Liver (tissue), 8 donors: ENCODE measurements at regions not wholly inside any gene's neighbourhood (a gene's known extent, or its start where the extent isn't known, plus 50 kb on each side); places are given as distances from the start of the nearest gene placed in this dataset.

Experiments used
- DNase-seq: peaks from one replicate; pipeline ENCODE4 v3.0.0-alpha.2; 2017; ENCODE audit warnings: low spot score
- H3K27ac ChIP-seq, 2 donors: one replicate each; pipeline ENCODE4 v1.7.0; 2013; ENCODE audit warnings: inconsistent platforms in 2 of 2, low read length in 2 of 2, control low read depth in 1 of 2, low read depth in 1 of 2, mild to moderate bottlenecking in 1 of 2
- H3K27me3 ChIP-seq, 4 donors: one replicate each; pipeline versions ENCODE4 v1.6.1 to v1.7.0; 2013; ENCODE audit warnings: low read length in 3 of 4, inconsistent platforms in 1 of 4, mild to moderate bottlenecking in 1 of 4, moderate library complexity in 1 of 4; ENCODE audit not compliant: control insufficient read depth in 4 of 4, insufficient read depth in 4 of 4
- H3K36me3 ChIP-seq, 4 donors: one replicate each; pipeline versions ENCODE4 v1.6.1 to v1.7.0; 2013; ENCODE audit warnings: low read length in 3 of 4, mild to moderate bottlenecking in 3 of 4, low read depth in 1 of 4, moderate library complexity in 1 of 4; ENCODE audit not compliant: control insufficient read depth in 4 of 4, insufficient read depth in 3 of 4
- H3K4me1 ChIP-seq, 4 donors: one replicate each; pipeline versions ENCODE4 v1.6.1 to v1.7.0; 2013; ENCODE audit warnings: low read length in 3 of 4, mild to moderate bottlenecking in 3 of 4, moderate library complexity in 1 of 4; ENCODE audit not compliant: control insufficient read depth in 4 of 4, insufficient read depth in 4 of 4
- H3K4me3 ChIP-seq, 3 donors: one replicate each; pipeline versions ENCODE4 v1.6.1 to v1.7.0; 2013; ENCODE audit warnings: low read length in 3 of 3, control low read depth in 1 of 3, low read depth in 1 of 3, mild to moderate bottlenecking in 1 of 3
- H3K9ac ChIP-seq, 2 donors: one replicate each; pipeline ENCODE4 v1.7.0; 2013; ENCODE audit warnings: low read length in 2 of 2, mild to moderate bottlenecking in 2 of 2, moderate library complexity in 2 of 2, control low read depth in 1 of 2, low read depth in 1 of 2
- H3K9me3 ChIP-seq, 4 donors: one replicate each; pipeline versions ENCODE4 v1.6.1 to v1.7.0; 2013; ENCODE audit warnings: low read length in 3 of 4; ENCODE audit not compliant: control insufficient read depth in 4 of 4
- ATF3 ChIP-seq: IDR thresholded peaks from 2 replicates; pipeline ENCODE4 v1.6.1; 2016; ENCODE audit warnings: antibody characterized with exemption
- EGR1 ChIP-seq, 2 donors: IDR thresholded peaks; 2 replicates each; pipeline ENCODE4 v1.6.1; 2016 to 2018; ENCODE audit warnings: antibody characterized with exemption in 2 of 2, low read depth in 2 of 2
- FOXA1 ChIP-seq: IDR thresholded peaks from 2 replicates; pipeline ENCODE4 v1.6.1; 2016; ENCODE audit warnings: antibody characterized with exemption
- FOXA2 ChIP-seq: IDR thresholded peaks from 2 replicates; pipeline ENCODE4 v1.6.1; 2016; ENCODE audit warnings: antibody characterized with exemption
- HNF4A ChIP-seq, 2 donors: conservative IDR thresholded peaks; 2 replicates each; pipeline ENCODE4 v1.6.1; 2016; ENCODE audit warnings: antibody characterized with exemption in 2 of 2, mild to moderate bottlenecking in 2 of 2
- HNF4G ChIP-seq: IDR thresholded peaks from 2 replicates; pipeline ENCODE4 v1.6.1; 2016; ENCODE audit warnings: antibody characterized with exemption
- JUND ChIP-seq, 2 donors: IDR thresholded peaks; 2 replicates each; pipeline ENCODE4 v1.6.1; 2016; ENCODE audit warnings: antibody characterized with exemption in 2 of 2
- MAX ChIP-seq: IDR thresholded peaks from 2 replicates; pipeline ENCODE4 v1.6.1; 2016; ENCODE audit warnings: antibody characterized with exemption
- NR2F2 ChIP-seq: IDR thresholded peaks from 2 replicates; pipeline ENCODE4 v1.6.1; 2016; ENCODE audit warnings: antibody characterized with exemption
- RAD21 ChIP-seq, 2 donors: IDR thresholded peaks; 2 replicates each; pipeline ENCODE4 v1.6.1; 2016; ENCODE audit warnings: antibody characterized with exemption in 2 of 2, mild to moderate bottlenecking in 2 of 2
- REST ChIP-seq: IDR thresholded peaks from 2 replicates; pipeline ENCODE4 v1.6.1; 2016; ENCODE audit warnings: antibody characterized with exemption, mild to moderate bottlenecking
- TAF1 ChIP-seq: conservative IDR thresholded peaks from 2 replicates; pipeline ENCODE4 v1.6.1; 2016; ENCODE audit warnings: antibody characterized with exemption, mild to moderate bottlenecking
- YY1 ChIP-seq: IDR thresholded peaks from 2 replicates; pipeline ENCODE4 v1.6.1; 2016; ENCODE audit warnings: antibody characterized with exemption, mild to moderate bottlenecking
- WGBS: extraction: QIAGEN DNeasy Blood & Tissue Kit; methylation state at CpG from one replicate; pipeline ENCODE4 v1.1.7; 2013; 5-methylcytosine and 5-hydroxymethylcytosine counted together
- TF ChIP-seq, protein P1 (sequence below): fragments of 150-350 bp; IDR thresholded peaks from 2 replicates; pipeline ENCODE4 v1.5.1; 2017; ENCODE audit warnings: improper control_type of control experiment, low read depth, low read length; ENCODE audit not compliant: missing input control
- donor health status: healthy.
- donor health status: healthy.
- donor health status: healthy.
- donor health status: healthy.
- donor health status: healthy.

DNA sequence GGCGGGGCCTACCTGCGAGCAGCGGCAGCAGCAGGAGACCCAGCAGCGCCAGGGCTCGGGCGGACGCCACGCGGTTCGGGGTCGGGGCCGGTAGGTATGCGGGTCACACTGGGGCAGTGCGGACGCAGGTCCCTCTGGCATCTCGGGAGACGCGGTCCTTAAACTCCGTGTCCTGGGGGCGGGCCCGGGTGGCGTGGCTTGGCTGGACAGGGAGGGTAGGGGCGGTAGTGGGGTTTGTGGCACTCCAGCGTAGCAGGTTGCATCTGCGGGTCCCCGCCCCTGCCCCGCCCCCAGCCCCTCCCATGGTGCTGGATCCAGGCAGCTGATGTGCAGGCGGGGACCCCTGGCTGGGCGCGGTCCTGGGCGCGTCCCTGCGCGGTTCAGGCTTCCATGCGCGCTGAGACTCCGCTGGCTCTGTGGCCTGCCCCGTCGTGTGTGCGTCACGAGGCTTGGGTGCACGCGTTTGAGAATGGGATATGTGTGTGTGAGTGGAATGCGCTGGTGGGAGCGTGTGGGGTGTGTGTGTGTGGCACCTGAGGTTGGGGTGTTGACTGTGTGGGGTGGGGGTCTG is 96.1 kb downstream of the WTIP start:
- Histone ChIP-seq H3K27me3 (no peaks in the 10 kb centered on the region), H3K36me3 (no peaks in the 10 kb centered on the region), H3K9me3 (peaks cover 0 to 4% (median under 1%) of the 10 kb centered on the region in 4 donors), H3K4me1 (no peaks in the 10 kb centered on the region), H3K27ac (no peak overlapping the region), H3K9ac (no peak overlapping the region), H3K4me3 (no peak overlapping the region)
- peak; percentile 30 for DNase-seq
- WGBS: 19% methylated on average over 45 of the region's 45 CpGs
- TF ChIP-seq RAD21 (IDR thresholded peaks at IDR 0.05) (no peak), MAX (no peak)

DNA sequence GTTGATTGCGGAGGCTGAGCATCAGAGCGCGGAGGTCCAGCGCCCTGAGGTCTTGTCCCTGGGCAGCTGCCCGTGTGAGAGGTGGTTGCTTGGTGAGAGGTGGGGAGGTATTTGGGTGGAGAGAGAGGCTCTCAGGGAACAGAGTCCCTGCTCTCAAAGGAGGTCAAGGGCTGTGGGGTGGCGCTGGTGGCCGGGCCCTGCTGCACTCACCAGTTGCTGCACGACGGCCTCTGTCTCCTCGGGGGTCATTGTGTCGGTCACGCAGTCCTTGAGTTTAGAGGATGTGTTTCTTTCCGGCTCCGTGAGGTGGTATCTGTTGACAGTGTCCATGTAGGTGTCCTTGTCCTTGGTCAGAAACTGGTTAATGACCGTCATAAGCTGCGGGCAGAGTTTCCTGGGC is 95.5 kb downstream of the WTIP start:
- WGBS: 62% methylated on average over 16 of the region's 16 CpGs
- no peak for TF ChIP-seq NR2F2
- no peak for TF ChIP-seq REST
- TF ChIP-seq TAF1: no peak
- no peak for TF ChIP-seq EGR1 (IDR thresholded peaks at IDR 0.05; ENCODE audit: low read depth in 2 of 2)
- no peak for TF ChIP-seq JUND (IDR thresholded peaks at IDR 0.05)
- TF ChIP-seq ATF3: no peak
- TF ChIP-seq FOXA2: no peak
- no peak for TF ChIP-seq HNF4A (conservative IDR thresholded peaks at IDR 0.05)
- TF ChIP-seq FOXA1: no peak
- TF ChIP-seq, protein P1, sequence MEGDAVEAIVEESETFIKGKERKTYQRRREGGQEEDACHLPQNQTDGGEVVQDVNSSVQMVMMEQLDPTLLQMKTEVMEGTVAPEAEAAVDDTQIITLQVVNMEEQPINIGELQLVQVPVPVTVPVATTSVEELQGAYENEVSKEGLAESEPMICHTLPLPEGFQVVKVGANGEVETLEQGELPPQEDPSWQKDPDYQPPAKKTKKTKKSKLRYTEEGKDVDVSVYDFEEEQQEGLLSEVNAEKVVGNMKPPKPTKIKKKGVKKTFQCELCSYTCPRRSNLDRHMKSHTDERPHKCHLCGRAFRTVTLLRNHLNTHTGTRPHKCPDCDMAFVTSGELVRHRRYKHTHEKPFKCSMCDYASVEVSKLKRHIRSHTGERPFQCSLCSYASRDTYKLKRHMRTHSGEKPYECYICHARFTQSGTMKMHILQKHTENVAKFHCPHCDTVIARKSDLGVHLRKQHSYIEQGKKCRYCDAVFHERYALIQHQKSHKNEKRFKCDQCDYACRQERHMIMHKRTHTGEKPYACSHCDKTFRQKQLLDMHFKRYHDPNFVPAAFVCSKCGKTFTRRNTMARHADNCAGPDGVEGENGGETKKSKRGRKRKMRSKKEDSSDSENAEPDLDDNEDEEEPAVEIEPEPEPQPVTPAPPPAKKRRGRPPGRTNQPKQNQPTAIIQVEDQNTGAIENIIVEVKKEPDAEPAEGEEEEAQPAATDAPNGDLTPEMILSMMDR: no peak
- TF ChIP-seq RAD21 (IDR thresholded peaks at IDR 0.05): no peak
- TF ChIP-seq YY1: no peak
- no peak for TF ChIP-seq HNF4G
- H3K4me3 ChIP-seq: no peak overlapping the region
- no peak for DNase-seq
- no peaks in the 10 kb centered on the region for H3K4me1 ChIP-seq
- H3K9ac ChIP-seq: no peak overlapping the region
- H3K27me3 ChIP-seq: no peaks in the 10 kb centered on the region
- peaks cover 0 to 4% (median under 1%) of the 10 kb centered on the region in 4 donors for H3K9me3 ChIP-seq
- H3K36me3 ChIP-seq: no peaks in the 10 kb centered on the region
- no peak overlapping the region for H3K27ac ChIP-seq
